Kidney glomerular epithelial cell (primary cell): ENCODE measurements at regions not wholly inside any gene's neighbourhood (a gene's known extent, or its start where the extent isn't known, plus 50 kb on each side); places are given as distances from the start of the nearest gene placed in this dataset.
"Not testable (repeated sequence)": the region's sequence is repeated elsewhere in the genome, so short reads cannot be mapped to it uniquely, and the experiment has no call there.

ENCODE experiments used
- DNase-seq: peaks from one replicate; lab custom pipeline; 2025; lab: John Stamatoyannopoulos, UW

DNA sequence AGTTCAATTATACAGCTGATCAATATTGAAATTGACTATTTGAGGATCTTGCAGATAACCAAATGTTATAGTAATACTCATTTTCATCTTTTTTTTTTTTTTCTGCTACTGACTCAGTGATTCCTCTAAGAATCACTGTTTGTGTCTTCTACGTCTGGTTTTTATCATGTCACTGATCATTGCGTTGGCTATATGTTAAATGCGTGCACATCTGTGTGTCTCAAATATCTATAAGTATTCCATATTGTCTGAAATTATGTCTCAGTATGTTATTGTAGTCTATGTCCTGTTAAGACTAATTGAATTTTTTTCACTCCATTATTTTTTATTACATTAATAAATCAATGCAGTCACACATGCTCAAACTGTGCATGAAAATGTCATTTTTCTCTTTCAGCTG is 200.5 kb downstream of the PCDH20 start:
- no peak for DNase-seq

DNA sequence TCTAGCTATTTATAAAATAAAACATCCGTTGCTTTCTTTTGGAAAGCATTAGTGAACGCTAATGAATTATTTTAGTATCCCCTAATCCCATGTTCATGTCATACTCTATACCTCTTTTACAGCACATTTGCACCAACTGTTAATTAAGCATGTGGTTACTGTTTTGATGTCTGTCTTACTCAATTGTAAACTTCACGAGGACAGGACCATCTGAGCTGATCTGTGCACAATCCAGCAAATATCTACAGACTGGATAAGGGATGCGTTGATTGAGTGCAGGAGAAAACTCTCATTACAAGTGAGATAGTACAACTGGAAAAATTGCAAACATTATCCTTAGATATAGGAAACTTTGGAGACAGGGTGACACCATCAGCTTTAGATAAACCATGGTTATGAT is 201.1 kb downstream of the PCDH20 start:
- no peak for DNase-seq

DNA sequence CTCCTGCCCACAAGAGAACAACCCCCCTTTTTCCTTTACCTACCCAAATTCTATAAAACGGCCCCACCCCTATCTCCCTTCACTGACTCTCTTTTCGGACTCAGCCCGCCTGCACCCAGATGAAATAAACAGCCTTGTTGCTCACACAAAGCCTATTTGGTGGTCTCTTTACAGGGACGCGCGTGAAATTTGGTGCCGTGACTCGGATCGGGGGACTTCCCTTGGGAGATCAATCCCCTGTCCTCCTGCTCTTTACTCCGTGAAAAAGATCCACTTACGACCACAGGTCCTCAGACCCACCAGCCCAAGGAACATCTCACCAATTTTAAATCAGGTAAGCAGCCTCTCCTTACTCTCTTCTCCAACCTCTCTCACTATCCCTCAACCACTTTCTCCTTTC is 209.8 kb downstream of the PCDH20 start:
- DNase-seq = not testable (repeated sequence)

DNA sequence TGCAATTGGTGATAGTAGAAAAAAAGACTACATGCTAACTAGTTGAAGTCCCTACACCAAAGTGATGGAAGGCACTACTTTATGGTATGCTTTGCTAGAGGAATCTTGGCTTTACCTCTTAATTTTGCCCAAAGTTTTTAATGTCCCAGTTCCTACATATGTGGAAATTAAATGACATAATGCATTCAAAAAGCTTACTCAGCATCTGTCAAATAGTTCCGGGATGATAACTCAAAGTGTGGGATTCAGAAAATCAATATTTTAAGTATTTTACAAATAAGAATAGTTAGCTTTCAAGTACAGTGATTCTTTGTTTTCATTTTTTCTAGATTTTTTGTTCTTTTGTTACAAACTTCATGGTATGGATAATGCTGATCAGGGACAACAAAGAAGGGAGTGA is 211.6 kb downstream of the PCDH20 start:
- DNase-seq = no peak

DNA sequence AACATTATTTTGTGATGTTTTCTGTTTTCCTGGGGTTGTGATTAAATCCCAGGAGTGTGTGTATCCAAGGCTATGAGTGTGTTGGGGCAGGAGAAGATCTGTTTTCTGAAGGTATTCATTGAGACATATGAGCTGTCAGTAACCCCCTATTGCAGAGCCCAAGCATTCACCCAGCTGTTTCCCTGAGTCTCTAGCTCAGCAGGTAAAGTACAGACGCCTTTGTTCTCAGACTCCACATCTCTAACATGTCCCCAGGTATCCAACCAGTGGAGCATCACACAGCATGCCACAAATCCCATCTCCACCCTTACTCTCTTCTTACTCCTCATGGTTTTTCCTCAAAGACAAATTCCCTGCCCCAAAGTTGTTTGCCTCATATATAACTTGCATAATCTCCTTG is 213.6 kb downstream of the PCDH20 start:
- DNase-seq = no peak

DNA sequence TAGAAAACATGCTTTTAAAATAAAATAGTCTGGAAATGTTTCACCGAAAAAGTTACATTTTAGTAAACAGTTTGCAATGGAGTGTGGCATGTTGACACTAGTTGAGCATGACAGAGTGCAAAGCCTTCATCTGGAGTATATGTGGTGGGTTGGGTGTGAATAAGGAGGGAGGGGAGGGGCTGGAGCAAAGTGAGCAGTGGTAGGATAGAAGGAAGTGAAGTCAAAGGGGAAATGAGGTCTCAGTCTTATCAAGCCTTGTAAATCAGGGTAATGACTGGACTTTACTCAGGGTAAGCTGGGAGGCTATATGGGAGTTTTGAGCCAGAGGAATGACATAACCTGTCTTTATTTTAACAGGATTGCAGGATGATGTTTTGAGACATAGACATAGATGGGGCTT is 222.8 kb downstream of the PCDH20 start:
- no peak for DNase-seq

DNA sequence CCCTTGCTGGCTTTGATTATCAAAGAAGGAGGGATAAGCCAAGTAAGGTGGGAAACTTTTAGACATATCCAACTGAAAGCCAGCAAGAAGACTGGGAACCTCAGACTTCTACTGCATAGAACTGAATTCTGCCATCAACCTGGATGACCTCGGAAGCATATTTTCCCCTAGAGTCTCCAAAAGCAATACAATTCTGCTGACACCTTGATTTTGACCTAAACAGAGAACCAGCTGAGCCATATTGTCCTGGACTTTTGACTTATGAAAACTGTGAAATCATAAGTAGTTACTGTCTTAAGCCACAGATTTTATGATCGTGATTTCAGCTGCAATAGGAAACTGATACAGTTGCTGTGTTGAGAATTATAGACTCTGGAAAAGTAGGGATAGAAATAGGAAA is 227.6 kb downstream of the PCDH20 start:
- no peak for DNase-seq

DNA sequence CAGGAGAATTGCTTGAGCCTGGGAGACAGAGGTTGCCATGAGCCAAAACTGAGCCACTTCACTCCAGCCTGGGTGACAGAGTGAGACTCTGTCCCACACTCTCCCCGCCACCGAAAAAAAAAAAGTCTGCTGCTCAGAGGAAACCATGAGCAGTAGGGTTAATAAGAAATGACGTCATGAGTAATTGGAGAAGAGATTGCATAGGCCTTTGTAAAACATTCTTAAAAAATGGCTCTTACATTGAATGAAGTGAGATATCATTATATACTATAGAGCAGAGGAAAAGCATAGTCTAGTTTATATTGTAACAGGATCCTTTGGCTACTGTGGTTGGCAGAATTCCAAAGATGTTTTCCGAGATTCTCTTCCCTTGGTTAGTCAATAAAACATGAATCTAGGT is 228.2 kb downstream of the PCDH20 start:
- no peak for DNase-seq

DNA sequence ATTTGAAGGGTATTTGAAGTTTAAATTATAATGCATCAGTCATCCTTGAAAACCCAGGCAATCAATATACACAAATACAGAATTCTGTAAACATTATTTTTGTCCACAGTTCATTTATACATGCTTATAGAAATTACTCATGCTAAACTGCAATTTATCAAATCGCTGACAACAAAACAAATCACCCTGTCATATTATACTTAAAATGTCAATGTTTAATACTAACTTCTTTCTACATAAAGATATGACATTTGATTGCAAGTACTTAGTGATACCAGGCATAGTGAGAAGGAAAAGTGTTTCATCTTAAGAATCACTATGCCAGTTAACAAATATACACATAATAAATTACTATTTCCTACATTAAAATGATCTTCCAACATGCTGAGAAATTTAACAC is 232.0 kb downstream of the PCDH20 start:
- no peak for DNase-seq

DNA sequence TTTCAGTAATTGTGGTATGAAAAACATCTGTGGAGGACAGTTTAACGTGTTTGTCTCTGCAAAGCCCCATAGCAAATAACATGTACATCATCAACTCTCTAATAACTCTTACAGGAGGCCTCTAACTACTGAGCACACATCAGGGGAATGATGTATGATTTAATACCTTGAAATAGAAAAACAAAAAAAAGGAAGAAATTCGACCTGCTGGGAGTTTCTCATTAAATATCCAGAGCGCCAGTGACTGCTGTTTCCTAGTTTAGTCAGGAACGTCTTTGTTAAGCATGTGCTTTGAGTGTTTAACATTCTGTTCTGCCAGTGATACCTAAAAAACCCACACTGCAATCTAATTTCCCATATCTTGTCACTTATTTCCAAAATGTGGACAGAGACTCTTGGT is 235.4 kb downstream of the PCDH20 start:
- DNase-seq = no peak

DNA sequence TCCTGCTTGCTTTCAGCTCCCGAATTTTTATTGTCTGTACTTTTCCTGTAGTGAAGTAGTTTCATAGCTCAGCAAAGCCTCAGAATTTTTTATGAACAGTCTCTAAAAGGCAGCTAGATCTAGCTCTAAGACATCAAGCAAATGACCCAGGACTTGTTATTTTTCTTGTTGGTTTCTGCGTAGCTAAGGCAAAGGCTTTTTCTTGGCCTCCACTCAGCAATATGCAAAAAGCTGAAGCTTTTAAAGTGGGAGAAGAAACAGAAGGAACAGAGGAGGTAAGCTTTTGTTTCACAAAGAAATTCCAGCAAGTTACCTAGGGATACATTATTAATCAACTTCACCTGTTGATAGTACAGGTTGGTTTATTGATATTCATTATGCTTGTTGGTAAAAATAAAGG is 235.9 kb downstream of the PCDH20 start:
- no peak for DNase-seq

DNA sequence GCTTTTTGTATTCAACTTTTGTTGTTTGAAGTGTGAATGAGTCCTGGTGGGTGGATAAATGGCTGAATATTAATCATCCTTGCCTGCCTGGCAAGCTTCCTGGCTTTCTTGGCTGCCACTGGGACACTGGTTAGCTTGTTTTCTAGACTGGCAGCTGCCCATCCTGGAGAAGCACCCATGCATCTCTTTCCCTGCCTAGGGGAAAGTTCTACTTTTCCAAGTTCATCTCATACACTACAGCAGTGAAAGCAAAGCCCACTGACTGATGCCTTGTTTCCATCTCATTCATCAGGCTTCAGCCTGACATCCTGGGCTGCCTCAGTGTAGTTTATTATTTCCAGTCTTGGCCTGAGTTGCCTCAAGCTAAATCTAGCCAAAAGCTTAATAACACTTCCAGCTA is 244.8 kb downstream of the PCDH20 start:
- DNase-seq = peak; percentile 9

DNA sequence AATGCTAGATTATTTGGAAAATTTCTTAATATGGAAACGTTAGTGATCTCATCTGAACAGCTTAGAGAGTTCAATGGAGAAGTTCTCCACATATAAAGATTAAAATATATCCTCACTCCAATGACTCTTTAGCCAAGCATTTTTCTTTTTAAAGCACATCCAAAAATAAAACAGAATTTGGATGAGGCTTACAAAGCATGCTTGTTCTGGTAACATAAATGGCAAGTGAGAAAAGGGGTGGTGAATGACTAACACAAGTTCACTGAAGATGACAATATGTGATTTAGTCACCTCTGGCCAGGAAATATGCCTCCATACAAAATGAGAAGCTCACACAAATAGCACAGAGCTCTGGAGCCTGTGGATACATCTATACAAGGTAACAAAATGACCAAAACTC is 253.0 kb downstream of the PCDH20 start:
- no peak for DNase-seq

DNA sequence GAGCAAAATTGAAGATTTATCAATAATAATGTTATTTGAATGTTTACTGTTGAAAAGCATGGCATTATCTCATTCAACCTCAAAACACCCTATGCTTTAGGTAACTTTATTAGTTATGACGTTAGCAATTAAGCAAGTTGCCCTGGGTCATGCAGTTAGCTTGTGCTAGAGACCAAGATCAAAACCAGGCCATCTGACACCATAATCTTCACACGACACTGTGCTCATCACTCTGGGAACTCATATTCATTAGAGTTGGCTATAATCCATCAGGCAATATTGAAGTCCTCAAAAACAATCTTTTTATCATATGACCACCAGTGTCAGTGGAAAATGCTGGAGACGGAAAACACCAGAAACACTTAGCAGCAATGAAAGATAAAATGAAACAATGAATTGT is 253.5 kb downstream of the PCDH20 start:
- no peak for DNase-seq

DNA sequence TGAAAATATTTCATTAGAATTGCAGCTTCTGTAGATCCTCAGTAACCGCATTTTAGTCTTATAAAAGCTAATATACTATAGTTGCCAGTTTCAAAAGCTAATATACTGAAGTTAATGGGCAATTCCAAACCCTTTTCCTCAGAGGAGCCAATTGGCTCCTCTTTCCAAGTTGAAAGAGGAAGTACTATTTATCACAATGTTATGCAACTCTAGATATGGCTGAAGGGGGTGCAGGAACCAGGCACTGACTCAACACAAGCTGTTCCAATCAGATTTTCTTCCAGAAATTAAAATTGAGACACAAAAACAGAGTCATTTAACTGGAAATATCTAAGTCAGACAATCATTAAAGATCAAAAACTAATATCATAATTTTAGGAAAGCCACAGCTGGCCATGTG is 258.9 kb downstream of the PCDH20 start:
- no peak for DNase-seq

DNA sequence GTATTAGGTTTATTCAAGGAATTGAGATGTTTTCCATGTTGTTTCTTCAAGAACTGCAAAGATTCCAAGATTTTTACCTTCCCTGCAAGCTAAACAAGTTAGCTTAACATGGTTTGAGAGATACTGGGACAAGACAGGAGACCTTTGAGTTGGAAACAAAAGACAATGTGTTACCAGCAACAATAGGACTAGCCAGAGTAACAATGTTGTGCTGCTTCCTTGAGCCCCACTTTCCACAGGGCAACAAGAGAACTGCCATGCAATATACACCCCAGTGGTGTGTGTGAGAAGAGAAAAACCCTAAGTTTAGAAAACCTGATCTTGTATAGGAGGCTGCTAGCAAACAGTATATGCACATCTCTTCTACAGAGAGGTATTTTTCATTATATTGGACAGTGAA is 264.6 kb downstream of the PCDH20 start:
- no peak for DNase-seq

DNA sequence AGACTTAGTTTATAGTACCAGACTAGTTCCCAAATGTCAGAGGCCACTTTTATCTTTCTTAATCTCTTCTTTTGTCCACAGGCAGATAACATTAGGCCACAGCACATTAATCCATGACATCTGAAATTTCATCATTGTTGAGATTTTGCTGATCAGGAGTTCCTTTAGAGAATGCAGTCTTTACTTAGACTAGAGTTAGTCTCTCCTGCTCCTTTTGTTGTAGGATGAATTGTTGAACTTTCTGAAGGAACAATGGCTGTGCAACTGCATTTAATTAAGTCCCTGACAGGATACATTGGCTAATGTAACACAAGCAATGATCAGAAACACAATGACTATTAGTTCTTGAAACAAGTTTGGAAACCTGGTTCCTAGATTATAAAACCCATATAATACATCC is 266.3 kb downstream of the PCDH20 start:
- DNase-seq = no peak

DNA sequence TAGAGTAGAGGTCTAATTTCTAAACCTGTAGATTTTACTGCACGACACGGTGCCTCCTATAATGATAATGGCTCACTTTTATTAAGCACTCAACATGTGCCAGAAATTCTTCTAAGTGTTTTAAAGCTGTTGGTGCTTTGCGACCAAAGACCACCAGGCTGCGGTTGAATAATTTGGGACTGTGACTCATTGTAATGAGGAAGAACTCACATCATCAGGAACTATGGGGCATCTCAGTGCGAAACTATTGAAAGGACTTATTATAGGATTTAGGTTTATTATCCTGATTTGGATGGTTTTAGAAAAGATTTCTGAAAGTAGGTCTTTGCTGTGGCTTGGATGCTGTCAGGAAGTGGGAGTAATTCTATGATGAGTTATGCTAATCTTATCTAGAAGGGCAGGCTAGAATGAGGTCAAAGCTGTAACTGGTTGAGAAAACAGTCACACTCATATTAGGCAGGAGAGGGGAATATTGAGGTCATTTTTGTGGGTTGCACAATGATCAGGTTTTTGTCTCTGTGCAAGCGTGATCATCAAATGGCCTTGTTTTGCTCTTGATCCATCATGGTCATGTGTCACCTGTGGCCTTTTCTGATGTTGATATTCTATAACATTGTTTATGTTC is 266.8 kb downstream of the PCDH20 start:
- DNase-seq = no peak

DNA sequence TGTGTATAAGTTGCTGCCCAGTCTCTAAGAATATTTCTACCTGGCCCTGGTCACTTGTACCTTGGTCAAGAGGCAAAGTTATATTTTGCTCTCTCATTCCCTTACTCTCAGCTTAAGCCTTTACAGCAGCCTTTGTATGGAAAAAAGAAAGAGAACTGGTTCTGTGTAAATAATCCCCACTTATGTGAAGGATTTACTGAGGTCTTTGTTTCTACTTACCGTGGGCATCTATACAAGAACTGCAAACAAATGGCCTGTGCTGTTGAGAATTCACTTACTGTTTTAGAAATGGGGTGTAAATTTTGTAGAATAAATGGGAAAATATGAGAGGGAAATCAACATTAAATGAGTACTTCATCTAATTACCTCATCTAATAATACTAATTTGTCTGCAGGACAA is 267.4 kb downstream of the PCDH20 start:
- no peak for DNase-seq

DNA sequence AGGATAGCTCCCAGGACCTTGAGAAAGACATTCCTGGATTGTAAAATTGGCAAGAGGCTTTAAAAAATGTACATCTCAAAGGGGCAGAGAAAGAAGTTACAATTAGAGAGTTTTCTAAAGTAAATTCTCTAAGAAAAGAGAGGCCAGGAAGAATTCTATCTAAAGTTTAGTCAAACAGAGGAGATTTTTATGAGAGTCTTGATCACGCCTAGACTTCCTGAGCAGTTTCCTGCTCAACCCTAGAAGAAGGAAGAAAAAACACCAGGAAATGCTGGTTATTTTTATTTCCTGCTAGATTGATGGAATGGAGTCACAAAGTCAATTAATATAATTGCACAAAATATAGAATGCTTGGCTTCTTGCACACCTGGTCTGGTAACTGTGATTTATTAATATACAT is 269.1 kb downstream of the PCDH20 start:
- DNase-seq = no peak

DNA sequence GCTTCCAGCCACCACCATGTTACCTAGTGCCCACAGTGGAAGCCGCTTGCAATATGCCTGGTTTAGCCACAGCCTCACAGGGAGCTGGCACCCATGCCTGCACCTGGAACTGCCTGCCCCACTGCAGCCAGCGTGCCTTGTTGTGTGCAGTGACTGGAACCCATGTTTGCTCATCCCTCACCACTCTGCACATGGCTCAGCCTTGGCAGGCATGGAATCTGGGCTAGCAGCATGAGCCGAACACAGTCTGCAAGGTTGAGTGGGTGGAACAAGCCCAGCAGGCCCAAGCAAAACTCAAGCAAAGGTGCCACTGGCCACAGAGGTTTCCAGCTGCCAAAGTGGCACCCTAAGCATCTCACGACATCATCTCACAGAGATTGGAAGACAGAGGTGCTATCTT is 269.5 kb downstream of the PCDH20 start:
- DNase-seq = no peak

DNA sequence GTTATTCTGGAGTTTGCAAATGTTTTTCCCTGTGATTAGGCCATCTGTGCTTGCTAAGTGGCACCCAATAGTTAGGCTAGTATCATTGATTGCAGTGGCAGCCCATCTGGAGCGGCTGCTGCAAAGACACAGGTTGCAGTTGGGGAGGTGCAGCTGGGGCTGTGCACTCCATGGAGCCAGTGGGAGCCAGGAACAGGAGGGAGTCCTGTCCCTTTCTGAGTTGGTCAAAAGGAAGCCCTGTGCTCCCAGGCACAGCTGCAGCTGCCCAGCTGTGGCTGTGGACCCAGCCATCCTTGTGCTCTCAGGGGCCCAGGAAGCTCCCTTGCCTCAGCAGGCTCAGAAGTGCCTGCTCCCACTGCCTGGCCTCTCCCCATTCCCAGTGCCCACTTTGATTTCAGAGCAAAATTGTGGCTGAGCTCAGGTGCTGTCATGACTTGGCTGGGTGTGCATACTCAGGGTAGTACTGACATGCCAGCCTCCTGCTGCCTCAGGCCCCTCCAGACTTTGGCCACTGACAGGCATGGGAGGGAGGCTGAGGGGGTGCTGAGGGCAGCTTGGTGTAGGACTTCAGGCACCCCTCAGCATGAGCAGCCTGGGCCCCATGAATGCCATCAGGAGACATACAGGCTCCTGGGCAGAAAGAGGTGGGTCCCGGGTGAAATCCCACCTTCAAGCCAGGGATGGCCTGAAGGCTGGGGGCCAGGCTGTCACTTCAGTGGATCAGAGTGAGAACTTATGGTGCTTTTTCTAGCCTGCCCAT is 270.6 kb downstream of the PCDH20 start:
- DNase-seq = no peak

DNA sequence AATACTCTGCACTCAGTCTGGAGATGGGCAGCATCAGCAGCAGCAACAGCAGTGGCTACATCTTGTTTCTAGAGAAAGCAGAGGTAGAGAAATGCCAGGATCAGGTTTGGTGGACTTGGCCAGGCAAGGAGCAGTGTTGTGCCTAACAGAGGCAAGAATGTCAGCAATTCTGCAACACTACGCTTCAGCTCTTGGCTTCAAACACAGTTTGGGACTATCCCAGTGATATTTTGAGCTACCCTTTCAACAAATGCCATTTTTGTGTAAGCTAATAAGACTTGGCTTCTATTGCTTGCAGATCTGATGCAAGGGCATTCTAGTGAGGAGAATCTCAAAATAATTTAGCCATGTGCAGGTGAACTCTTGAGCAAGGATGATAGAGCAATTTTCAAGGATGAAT is 271.3 kb downstream of the PCDH20 start:
- no peak for DNase-seq

DNA sequence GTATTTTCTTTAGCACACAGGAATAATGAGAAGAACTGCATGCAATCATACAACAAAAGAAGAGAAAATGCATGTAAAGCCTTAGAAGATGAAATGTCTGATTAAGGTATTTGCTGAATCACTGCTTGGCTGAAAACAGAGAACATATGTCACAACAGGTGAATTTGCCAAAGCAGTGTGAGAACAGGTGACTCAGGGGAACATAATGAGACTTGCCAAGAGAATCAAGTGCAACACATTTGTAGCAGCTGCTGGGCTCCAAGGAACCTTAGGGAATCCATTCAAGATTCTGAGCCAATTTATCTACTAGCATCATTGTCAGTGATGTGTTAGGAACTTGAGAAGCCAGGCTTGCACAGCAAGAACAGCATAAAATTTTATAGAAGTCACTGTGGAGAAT is 273.1 kb downstream of the PCDH20 start:
- no peak for DNase-seq
